Lower leg skin (tissue), 4 donors: ENCODE measurements at regions not wholly inside any gene's neighbourhood (a gene's known extent, or its start where the extent isn't known, plus 50 kb on each side); places are given as distances from the start of the nearest gene placed in this dataset.

Experiments
- DNase-seq, 2 donors: peaks; one replicate each; pipeline ENCODE4 v3.0.0-alpha.2; 2019; ENCODE audit warnings: low spot score in 2 of 2
- H3K4me3 ChIP-seq: fragments of 200-600 bp; sonication (generic); 2 replicates; pipeline ENCODE4 v1.5.1; 2017; ENCODE audit warnings: mild to moderate bottlenecking, low read depth; ENCODE audit not compliant: poor library complexity, severe bottlenecking
- POLR2A ChIP-seq, 2 donors: fragments of 450-650 bp; IDR thresholded peaks; one replicate each; pipeline ENCODE4 v1.6.1; 2016 to 2017; ENCODE audit warnings: antibody characterized with exemption in 2 of 2, mild to moderate bottlenecking in 1 of 2, moderate library complexity in 1 of 2
- WGBS, 2 donors: methylation state at CpG; one replicate each; pipeline ENCODE4 v1.1.5; 2018; 5-methylcytosine and 5-hydroxymethylcytosine counted together
- intact Hi-C: fragments of 100-400 bp; cut with DNase I; formaldehyde crosslinking; loops from one replicate; pipeline ENCODE4 v1.15.0; 2023; ENCODE audit warnings: low total_unique reads
- TF ChIP-seq, protein P1 (sequence below), 3 donors: fragments of 450-650 bp; IDR thresholded peaks; one replicate each; pipeline ENCODE4 v1.5.1; 2016; ENCODE audit warnings: antibody characterized with exemption in 3 of 3, mild to moderate bottlenecking in 3 of 3, moderate library complexity in 2 of 3

GRCh38 chr22:48734359-48734758 lies 1093.3 kb downstream of the BRD1 start:
- DNase-seq: no peak
- 88 to 89% methylated on average over 10 of the region's 10 CpGs for WGBS, 2 donors
- no peak overlapping the region for H3K4me3 ChIP-seq
- intact Hi-C loops: no loop called here
- TF ChIP-seq, protein P1, sequence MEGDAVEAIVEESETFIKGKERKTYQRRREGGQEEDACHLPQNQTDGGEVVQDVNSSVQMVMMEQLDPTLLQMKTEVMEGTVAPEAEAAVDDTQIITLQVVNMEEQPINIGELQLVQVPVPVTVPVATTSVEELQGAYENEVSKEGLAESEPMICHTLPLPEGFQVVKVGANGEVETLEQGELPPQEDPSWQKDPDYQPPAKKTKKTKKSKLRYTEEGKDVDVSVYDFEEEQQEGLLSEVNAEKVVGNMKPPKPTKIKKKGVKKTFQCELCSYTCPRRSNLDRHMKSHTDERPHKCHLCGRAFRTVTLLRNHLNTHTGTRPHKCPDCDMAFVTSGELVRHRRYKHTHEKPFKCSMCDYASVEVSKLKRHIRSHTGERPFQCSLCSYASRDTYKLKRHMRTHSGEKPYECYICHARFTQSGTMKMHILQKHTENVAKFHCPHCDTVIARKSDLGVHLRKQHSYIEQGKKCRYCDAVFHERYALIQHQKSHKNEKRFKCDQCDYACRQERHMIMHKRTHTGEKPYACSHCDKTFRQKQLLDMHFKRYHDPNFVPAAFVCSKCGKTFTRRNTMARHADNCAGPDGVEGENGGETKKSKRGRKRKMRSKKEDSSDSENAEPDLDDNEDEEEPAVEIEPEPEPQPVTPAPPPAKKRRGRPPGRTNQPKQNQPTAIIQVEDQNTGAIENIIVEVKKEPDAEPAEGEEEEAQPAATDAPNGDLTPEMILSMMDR (IDR thresholded peaks at IDR 0.05): no peak
- no peak for TF ChIP-seq POLR2A (IDR thresholded peaks at IDR 0.05)

- 88 to 97% methylated on average over 9 of the region's 9 CpGs for WGBS, 2 donors
- TF ChIP-seq, protein P1 (IDR thresholded peaks at IDR 0.05): no peak
- TF ChIP-seq POLR2A (IDR thresholded peaks at IDR 0.05): no peak
- no peak overlapping the region for H3K4me3 ChIP-seq
- intact Hi-C loops: no loop called here
- no peak for DNase-seq
Observed at GRCh38 chr22:48729499-48730171, 1098.0 kb downstream of the BRD1 start.

DNA sequence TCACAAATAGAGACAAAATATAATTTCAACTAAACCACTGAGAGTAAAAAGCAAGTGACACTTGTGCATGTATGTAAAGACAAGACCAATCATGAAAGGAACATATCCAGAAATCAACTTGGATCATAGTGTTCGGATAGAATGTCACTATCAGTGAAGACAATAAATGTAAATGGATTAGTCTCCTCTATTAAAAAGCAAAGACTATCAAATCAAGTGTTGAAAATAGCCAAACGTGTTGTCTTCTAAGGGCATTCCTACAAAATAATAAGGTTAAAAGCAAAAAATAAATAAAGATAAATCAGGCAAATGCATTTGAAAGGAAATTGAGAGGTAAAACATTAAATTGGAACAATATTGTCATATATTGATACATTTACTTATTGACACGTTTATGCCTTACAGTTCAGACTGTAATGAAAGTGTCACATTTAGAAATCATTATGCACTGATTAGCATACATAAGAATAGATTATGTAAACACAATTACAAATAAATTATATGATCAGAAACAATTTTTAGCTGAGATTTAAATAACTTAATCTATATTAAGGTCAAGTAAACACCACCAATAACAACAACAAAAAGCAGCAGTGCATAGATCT lies 1100.1 kb downstream of the BRD1 start:
- no peak for DNase-seq
- no peak for TF ChIP-seq POLR2A (IDR thresholded peaks at IDR 0.05)
- TF ChIP-seq, protein P1 (IDR thresholded peaks at IDR 0.05): no peak
- intact Hi-C loops: no loop called here
- no peak overlapping the region for H3K4me3 ChIP-seq
- WGBS, 2 donors: 87 to 91% methylated on average over 3 of the region's 3 CpGs

DNA sequence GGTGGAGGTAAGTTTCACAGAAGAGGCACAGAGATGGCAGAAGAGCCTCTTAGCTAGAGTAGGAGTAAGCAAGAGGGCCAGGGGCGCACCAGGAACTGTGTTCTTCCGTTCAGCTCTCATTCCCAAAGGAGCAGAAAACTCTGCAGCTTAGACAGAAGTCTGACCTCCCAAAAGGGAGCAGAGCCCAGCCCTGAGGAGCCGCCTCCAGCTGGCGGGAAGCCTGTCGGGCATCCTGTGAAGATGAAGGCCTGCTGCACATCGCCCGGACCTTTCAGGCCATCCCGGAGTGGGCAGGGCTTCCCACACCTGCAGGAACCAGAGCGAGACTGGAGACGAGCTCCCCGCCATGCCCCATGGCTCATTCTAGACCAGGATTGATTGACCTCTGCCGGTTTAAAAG lies 1102.8 kb downstream of the BRD1 start:
- WGBS, 2 donors: 87 to 92% methylated on average over 12 of the region's 12 CpGs
- no peak overlapping the region for H3K4me3 ChIP-seq
- TF ChIP-seq, protein P1 (IDR thresholded peaks at IDR 0.05): no peak
- no peak for TF ChIP-seq POLR2A (IDR thresholded peaks at IDR 0.05)
- intact Hi-C loops: no loop called here
- DNase-seq: no peak

DNA sequence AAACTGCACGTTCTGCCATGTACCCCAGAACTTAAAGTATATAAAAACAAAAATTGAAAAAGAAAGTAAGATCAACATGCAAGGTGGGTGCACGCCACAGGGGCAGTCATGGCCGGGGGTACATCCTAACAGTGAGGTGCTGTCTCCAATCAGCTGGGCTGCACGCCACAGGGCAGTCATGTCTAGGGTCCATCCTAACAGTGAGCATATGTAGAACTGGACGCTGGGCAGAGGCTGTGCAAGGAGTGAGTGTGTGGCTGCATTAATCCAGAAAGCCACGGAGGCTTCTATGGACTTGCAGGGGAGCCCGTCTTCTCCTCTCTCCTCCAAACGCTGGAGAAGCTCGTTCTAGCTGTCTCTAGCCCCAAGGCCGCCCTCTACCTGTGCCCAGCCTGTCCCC lies 1105.0 kb downstream of the BRD1 start:
- 88 to 90% methylated on average over 10 of the region's 10 CpGs for WGBS, 2 donors
- no peak for DNase-seq
- H3K4me3 ChIP-seq: no peak overlapping the region
- intact Hi-C loops: no loop called here
- TF ChIP-seq, protein P1 (IDR thresholded peaks at IDR 0.05): no peak

GRCh38 chr22:48721395-48721669 lies 1106.3 kb downstream of the BRD1 start:
- TF ChIP-seq POLR2A (IDR thresholded peaks at IDR 0.05): no peak
- TF ChIP-seq, protein P1 (IDR thresholded peaks at IDR 0.05): no peak
- no peak overlapping the region for H3K4me3 ChIP-seq
- intact Hi-C loops: no loop called here
- DNase-seq: no peak
- WGBS, 2 donors: 44 to 58% methylated on average over 3 of the region's 3 CpGs
